Neuronal stem cell (in vitro differentiated cells): ENCODE measurements at regions not wholly inside any gene's neighbourhood (a gene's known extent, or its start where the extent isn't known, plus 50 kb on each side); places are given as distances from the start of the nearest gene placed in this dataset.

ENCODE experiments used
- DNase-seq: peaks from one replicate; pipeline ENCODE4 v3.0.0-alpha.2; 2013; ENCODE audit warnings: low spot score
- H2AFZ ChIP-seq: one replicate; pipeline ENCODE4 v1.6.1; 2013; ENCODE audit warnings: mild to moderate bottlenecking, low read length, inconsistent platforms
- H2AK5ac ChIP-seq: 2 replicates; pipeline ENCODE4 v1.6.1; 2013; ENCODE audit warnings: low read depth, mild to moderate bottlenecking, inconsistent platforms, low read length, moderate library complexity, mixed read lengths
- H2BK120ac ChIP-seq: 2 replicates; pipeline ENCODE4 v1.6.1; 2013; ENCODE audit warnings: low read depth, mild to moderate bottlenecking, inconsistent platforms, low read length, moderate library complexity, mixed read lengths
- H2BK12ac ChIP-seq: one replicate; pipeline ENCODE4 v1.6.1; 2013; ENCODE audit warnings: low read length, inconsistent platforms
- H2BK15ac ChIP-seq: 2 replicates; pipeline ENCODE4 v1.6.1; 2013; ENCODE audit warnings: mild to moderate bottlenecking, low read length, inconsistent platforms, mixed read lengths
- H2BK5ac ChIP-seq: one replicate; pipeline ENCODE4 v1.6.1; 2013; ENCODE audit warnings: inconsistent platforms, mild to moderate bottlenecking, low read length, moderate library complexity
- H3K14ac ChIP-seq: one replicate; pipeline ENCODE4 v1.6.1; 2013; ENCODE audit warnings: low read length, inconsistent platforms
- H3K18ac ChIP-seq: 2 replicates; pipeline ENCODE4 v1.6.1; 2013; ENCODE audit warnings: low read length, inconsistent platforms
- H3K23ac ChIP-seq: 2 replicates; pipeline ENCODE4 v1.6.1; 2013; ENCODE audit warnings: low read depth, mild to moderate bottlenecking, mixed read lengths, low read length, inconsistent platforms; ENCODE audit not compliant: poor library complexity
- H3K27ac ChIP-seq: replicated peaks from 3 replicates; pipeline ENCODE4 v1.5.1; 2013; ENCODE audit warnings: low read length, inconsistent platforms
- H3K27me3 ChIP-seq, 3 experiments: 2 replicates each; pipeline ENCODE4 v1.6.1; 2013; ENCODE audit warnings: low read length in 3 of 3, mild to moderate bottlenecking in 2 of 3, inconsistent platforms in 1 of 3, low read depth in 1 of 3, mixed read lengths in 1 of 3, moderate library complexity in 1 of 3; ENCODE audit not compliant: control insufficient read depth in 3 of 3, insufficient read depth in 3 of 3
- H3K36me3 ChIP-seq, 2 donors: replicated peaks in 1 of 2; 2 replicates each; pipeline ENCODE4 v1.6.1; 2013; ENCODE audit warnings: low read length in 2 of 2; ENCODE audit not compliant: control insufficient read depth in 2 of 2, insufficient read depth in 2 of 2
- H3K4ac ChIP-seq: 2 replicates; pipeline ENCODE4 v1.6.1; 2013; ENCODE audit warnings: inconsistent platforms, mild to moderate bottlenecking, low read length, moderate library complexity
- H3K4me1 ChIP-seq, 2 donors: 1 replicate in 1 of 2; 2 replicates in 1 of 2; pipeline ENCODE4 v1.6.1; 2013; ENCODE audit warnings: low read length in 2 of 2, low read depth in 1 of 2; ENCODE audit not compliant: control insufficient read depth in 2 of 2, insufficient read depth in 1 of 2
- H3K4me2 ChIP-seq: one replicate; pipeline ENCODE4 v1.6.1; 2013; ENCODE audit warnings: mild to moderate bottlenecking, low read length, inconsistent platforms; ENCODE audit not compliant: insufficient read depth, poor library complexity, severe bottlenecking
- H3K4me3 ChIP-seq, 2 donors: 2 replicates each; pipeline ENCODE4 v1.5.1; 2013; ENCODE audit warnings: low read length in 2 of 2, mild to moderate bottlenecking in 2 of 2, inconsistent platforms in 1 of 2, moderate library complexity in 1 of 2
- H3K79me1 ChIP-seq: one replicate; pipeline ENCODE4 v1.6.1; 2013; ENCODE audit warnings: low read depth, mild to moderate bottlenecking, inconsistent platforms, low read length, moderate library complexity
- H3K9ac ChIP-seq: one replicate; pipeline ENCODE4 v1.6.1; 2013; ENCODE audit warnings: mild to moderate bottlenecking, low read depth, low read length, inconsistent platforms; ENCODE audit not compliant: poor library complexity
- H3K9me3 ChIP-seq, 2 donors: replicated peaks in 1 of 2; 2 replicates each; pipeline versions ENCODE3 to v1.6.1; 2013; ENCODE audit warnings: low read length in 2 of 2, mild to moderate bottlenecking in 2 of 2, inconsistent platforms in 1 of 2, low read depth in 1 of 2, mixed read lengths in 1 of 2, moderate library complexity in 1 of 2; ENCODE audit not compliant: control insufficient read depth in 2 of 2, insufficient read depth in 1 of 2
- H4K8ac ChIP-seq: one replicate; pipeline ENCODE4 v1.6.1; 2013; ENCODE audit warnings: low read depth, mild to moderate bottlenecking, inconsistent platforms, low read length, moderate library complexity
- H4K91ac ChIP-seq: one replicate; pipeline ENCODE4 v1.6.1; 2013; ENCODE audit warnings: low read length, low read depth, mild to moderate bottlenecking, inconsistent platforms; ENCODE audit not compliant: poor library complexity
- WGBS, 2 donors: extraction: QIAGEN DNeasy Blood & Tissue Kit; methylation state at CpG; one replicate each; pipeline ENCODE4 v1.1.7; 2013; ENCODE audit warnings: missing lambda C conversion rate in 2 of 2, mixed read lengths in 1 of 2; ENCODE audit not compliant: insufficient read length in 2 of 2, insufficient replicate concordance in 1 of 2; ENCODE audit errors: extremely low coverage in 2 of 2; 5-methylcytosine and 5-hydroxymethylcytosine counted together

- Histone ChIP-seq H3K36me3 (no peaks in the 10 kb centered on the region), H3K18ac (no peak overlapping the region), H3K9me3 (no peaks in the 10 kb centered on the region), H3K9ac (no peak overlapping the region), H3K27me3 (no peaks in the 10 kb centered on the region), H3K14ac (no peak overlapping the region), H2BK12ac (no peak overlapping the region), H4K8ac (no peak overlapping the region), H4K91ac (no peak overlapping the region), H2BK120ac (no peak overlapping the region), H2BK15ac (no peak overlapping the region), H3K4me2 (no peak overlapping the region), H2AFZ (peak overlapping the region; percentile 24), H3K79me1 (no peaks in the 10 kb centered on the region), H2AK5ac (no peak overlapping the region), H2BK5ac (no peak overlapping the region), H3K4ac (no peak overlapping the region), H3K23ac (no peak overlapping the region), H3K4me1 (peaks cover 0 to 8% of the 10 kb centered on the region in 2 donors), H3K27ac (no peak overlapping the region), H3K4me3 (no peak overlapping the region)
- no peak for DNase-seq
- no CpG with 5 or more reads among the region's 2 CpGs for WGBS, 2 donors
Measured at GRCh38 chr6:119476024-119476423, 126.5 kb upstream of the MAN1A1 start.

GRCh38 chr6:119470893-119471542 is 121.5 kb upstream of the MAN1A1 start:
- H3K4ac ChIP-seq, result no peak overlapping the region
- no peaks in the 10 kb centered on the region for H3K79me1 ChIP-seq
- H3K14ac ChIP-seq, result no peak overlapping the region
- no peak overlapping the region for H3K4me3 ChIP-seq
- no peaks in the 10 kb centered on the region for H3K4me1 ChIP-seq
- H4K91ac ChIP-seq, result no peak overlapping the region
- no peak for DNase-seq
- no peak overlapping the region for H3K9ac ChIP-seq
- no peak overlapping the region for H2BK12ac ChIP-seq
- H2BK5ac ChIP-seq, result no peak overlapping the region
- H3K27me3 ChIP-seq, result no peaks in the 10 kb centered on the region
- H3K36me3 ChIP-seq, result no peaks in the 10 kb centered on the region
- WGBS, 2 donors, result no CpG with 5 or more reads among the region's 3 CpGs
- no peak overlapping the region for H2AFZ ChIP-seq
- no peak overlapping the region for H3K27ac ChIP-seq
- no peak overlapping the region for H3K18ac ChIP-seq
- no peak overlapping the region for H2BK15ac ChIP-seq
- no peaks in the 10 kb centered on the region for H3K9me3 ChIP-seq
- no peak overlapping the region for H3K23ac ChIP-seq
- no peak overlapping the region for H4K8ac ChIP-seq
- H2BK120ac ChIP-seq, result no peak overlapping the region
- H2AK5ac ChIP-seq, result no peak overlapping the region
- H3K4me2 ChIP-seq, result no peak overlapping the region

GRCh38 chr6:119467488-119468081 is 118.0 kb upstream of the MAN1A1 start:
- no peak overlapping the region for H2BK15ac ChIP-seq

GRCh38 chr6:119466226-119466625 is 116.7 kb upstream of the MAN1A1 start:
- H3K27me3 ChIP-seq, result no peaks in the 10 kb centered on the region
- no peak overlapping the region for H2AK5ac ChIP-seq

More at GRCh38 chr6:119467488-119468081, 118.0 kb upstream of the MAN1A1 start:
- H3K18ac ChIP-seq, result no peak overlapping the region
- no peak overlapping the region for H3K9ac ChIP-seq
- H3K27me3 ChIP-seq, result no peaks in the 10 kb centered on the region
- H4K8ac ChIP-seq, result no peak overlapping the region
- peak overlapping the region; percentile 55 for H2AFZ ChIP-seq
- no peaks in the 10 kb centered on the region for H3K79me1 ChIP-seq
- H3K27ac ChIP-seq, result no peak overlapping the region
- H3K9me3 ChIP-seq, result no peaks in the 10 kb centered on the region
- H3K36me3 ChIP-seq, result no peaks in the 10 kb centered on the region
- H4K91ac ChIP-seq, result no peak overlapping the region
- no peak overlapping the region for H2BK12ac ChIP-seq
- H3K14ac ChIP-seq, result no peak overlapping the region
- H3K4ac ChIP-seq, result no peak overlapping the region
- no peaks in the 10 kb centered on the region for H3K4me1 ChIP-seq
- H3K23ac ChIP-seq, result no peak overlapping the region
- DNase-seq, result no peak
- WGBS, 2 donors, result no CpG with 5 or more reads among the region's 2 CpGs
- no peak overlapping the region for H2BK5ac ChIP-seq
- H3K4me3 ChIP-seq, result no peak overlapping the region
- no peak overlapping the region for H2AK5ac ChIP-seq
- no peak overlapping the region for H3K4me2 ChIP-seq
- no peak overlapping the region for H2BK120ac ChIP-seq

More at GRCh38 chr6:119466226-119466625, 116.7 kb upstream of the MAN1A1 start:
- H3K18ac ChIP-seq, result no peak overlapping the region
- no peak overlapping the region for H2BK12ac ChIP-seq
- no peak overlapping the region for H4K91ac ChIP-seq
- H2BK120ac ChIP-seq, result no peak overlapping the region
- no CpG with 5 or more reads among the region's 2 CpGs for WGBS, 2 donors
- no peak overlapping the region for H2BK15ac ChIP-seq
- no peaks in the 10 kb centered on the region for H3K4me1 ChIP-seq
- H2AFZ ChIP-seq, result no peak overlapping the region
- no peak overlapping the region for H3K4me3 ChIP-seq
- no peaks in the 10 kb centered on the region for H3K36me3 ChIP-seq
- no peak overlapping the region for H3K23ac ChIP-seq
- no peaks in the 10 kb centered on the region for H3K79me1 ChIP-seq
- no peak for DNase-seq
- H4K8ac ChIP-seq, result no peak overlapping the region
- no peak overlapping the region for H3K27ac ChIP-seq
- no peak overlapping the region for H3K14ac ChIP-seq
- no peak overlapping the region for H2BK5ac ChIP-seq
- H3K4me2 ChIP-seq, result no peak overlapping the region
- no peak overlapping the region for H3K9ac ChIP-seq
- H3K9me3 ChIP-seq, result no peaks in the 10 kb centered on the region
- H3K4ac ChIP-seq, result no peak overlapping the region
